Spleen (tissue), 11 donors: ENCODE measurements at regions not wholly inside any gene's neighbourhood (a gene's known extent, or its start where the extent isn't known, plus 50 kb on each side); places are given as distances from the start of the nearest gene placed in this dataset.

Experiments
- DNase-seq: peaks from one replicate; pipeline ENCODE4 v3.0.0-alpha.2; 2020
- H3K27ac ChIP-seq, 8 donors: fragments of 200-600 bp; sonication (generic) in 7 of 8; 1 replicate in 4 of 8; 2 replicates in 4 of 8; pipeline versions ENCODE4 v1.5.0 to v1.8.0; 2016 to 2021; ENCODE audit warnings: inconsistent platforms in 4 of 8, mild to moderate bottlenecking in 4 of 8, moderate library complexity in 1 of 8
- H3K27me3 ChIP-seq, 7 donors: fragments of 200-600 bp; sonication (generic) in 6 of 7; replicated peaks in 1 of 7; 1 replicate in 4 of 7; 2 replicates in 3 of 7; pipeline versions ENCODE4 v1.5.0 to v1.8.0; 2016 to 2021; ENCODE audit warnings: inconsistent platforms in 3 of 7, mild to moderate bottlenecking in 1 of 7
- H3K36me3 ChIP-seq, 6 donors: fragments of 200-600 bp; sonication (generic) in 5 of 6; 1 replicate in 4 of 6; 2 replicates in 2 of 6; pipeline versions ENCODE4 v1.5.0 to v1.8.0; 2016 to 2021; ENCODE audit warnings: inconsistent platforms in 2 of 6
- H3K4me1 ChIP-seq, 6 donors: fragments of 200-600 bp; sonication (generic) in 5 of 6; 1 replicate in 3 of 6; 2 replicates in 3 of 6; pipeline versions ENCODE4 v1.5.0 to v1.8.0; 2016 to 2021; ENCODE audit warnings: inconsistent platforms in 3 of 6
- H3K4me3 ChIP-seq, 8 donors: fragments of 200-600 bp; sonication (generic) in 7 of 8; 1 replicate in 4 of 8; 2 replicates in 4 of 8; pipeline versions ENCODE4 v1.5.0 to v1.8.0; 2016 to 2021; ENCODE audit warnings: inconsistent platforms in 4 of 8, mild to moderate bottlenecking in 4 of 8, moderate library complexity in 2 of 8
- H3K9me3 ChIP-seq, 8 donors: fragments of 200-600 bp; sonication (generic) in 7 of 8; 1 replicate in 4 of 8; 2 replicates in 4 of 8; pipeline versions ENCODE4 v1.5.0 to v1.8.0; 2016 to 2021; ENCODE audit warnings: inconsistent platforms in 4 of 8
- CTCF ChIP-seq, 11 experiments: fragments of 200-600 bp in 7 of 11; fragments of 450-650 bp in 4 of 11; sonication (generic) in 4 of 11; IDR thresholded peaks in 8 of 11; conservative IDR thresholded peaks in 3 of 11; 1 replicate in 7 of 11; 2 replicates in 4 of 11; pipeline versions ENCODE4 v1.4.0 to v1.8.0; 2016 to 2021; ENCODE audit warnings: antibody characterized with exemption in 11 of 11, inconsistent platforms in 4 of 11, mild to moderate bottlenecking in 1 of 11
- POLR2A ChIP-seq, 3 donors: fragments of 450-650 bp; IDR thresholded peaks; one replicate each; pipeline ENCODE4 v1.5.1; 2017; ENCODE audit warnings: antibody characterized with exemption in 3 of 3, mild to moderate bottlenecking in 1 of 3
- POLR2AphosphoS5 ChIP-seq, 3 donors: sonication (generic); formaldehyde crosslinking; IDR thresholded peaks; one replicate each; pipeline ENCODE4 v1.5.1; 2017; ENCODE audit warnings: antibody characterized with exemption in 3 of 3
- WGBS, 5 donors: extraction: QIAGEN DNeasy Blood & Tissue Kit in 3 of 5; methylation state at CpG; one replicate each; pipeline versions ENCODE4 v1.1.5 to v1.1.7; 2013 to 2018; 5-methylcytosine and 5-hydroxymethylcytosine counted together
- intact Hi-C: fragments of 100-400 bp; cut with DNase I; formaldehyde crosslinking; loops from one replicate; pipeline ENCODE4 v1.15.0; 2023; ENCODE audit warnings: low total_unique reads
- donor health status: healthy with polysubstance abuse.
- donor health status: DM: no; HTN: no; CAD: no; lungs with moderate emphysema.
- donor health status: DM: no; HTN: no; CAD: no.
- donor health status: Bipolar disorder and iron deficiency.
- donor health status: healthy.
- donor health status: DM: no; HTN: no; CAD: no.
- donor health status: DM: yes; HTN: yes; CAD: no.

GRCh38 chr14:83342590-83342989 lies 1808.9 kb upstream of the SEL1L start:
- no peak for DNase-seq
- H3K27ac ChIP-seq: no peak overlapping the region
- no peaks in the 10 kb centered on the region for H3K27me3 ChIP-seq
- H3K4me1 ChIP-seq: no peaks in the 10 kb centered on the region
- no peak overlapping the region for H3K4me3 ChIP-seq
- TF ChIP-seq POLR2A (IDR thresholded peaks at IDR 0.05) (no peak), POLR2AphosphoS5 (IDR thresholded peaks at IDR 0.05) (no peak), CTCF (IDR thresholded peaks at IDR 0.05 in 8 of 11, conservative IDR thresholded peaks at IDR 0.05 in 3 of 11) (no peak)
- no peaks in the 10 kb centered on the region for H3K36me3 ChIP-seq
- WGBS, 5 donors: 88 to 96% (median 90%) methylated on average over 9 of the region's 9 CpGs
- peaks cover 0 to 18% (median 7%) of the 10 kb centered on the region in 8 donors for H3K9me3 ChIP-seq
- intact Hi-C loops: no loop called here

GRCh38 chr14:83347874-83348273 lies 1814.2 kb upstream of the SEL1L start:
- H3K27ac ChIP-seq: no peak overlapping the region
- H3K27me3 ChIP-seq: no peaks in the 10 kb centered on the region
- DNase-seq: no peak
- 51 to 71% (median 58%) methylated on average over 1 of the region's 1 CpG for WGBS, 5 donors
- TF ChIP-seq POLR2A (IDR thresholded peaks at IDR 0.05): no peak
- no peak for TF ChIP-seq POLR2AphosphoS5 (IDR thresholded peaks at IDR 0.05)
- TF ChIP-seq CTCF (IDR thresholded peaks at IDR 0.05 in 8 of 11, conservative IDR thresholded peaks at IDR 0.05 in 3 of 11): no peak
- no peak overlapping the region for H3K4me3 ChIP-seq
- peaks cover 0 to 6% (median 0%) of the 10 kb centered on the region in 8 donors for H3K9me3 ChIP-seq
- no peaks in the 10 kb centered on the region for H3K36me3 ChIP-seq
- intact Hi-C loops: no loop called here
- no peaks in the 10 kb centered on the region for H3K4me1 ChIP-seq

- Histone ChIP-seq H3K27ac (no peak overlapping the region), H3K4me3 (no peak overlapping the region), H3K36me3 (no peaks in the 10 kb centered on the region), H3K27me3 (no peaks in the 10 kb centered on the region), H3K9me3 (peaks cover 0 to 10% (median 0%) of the 10 kb centered on the region in 8 donors), H3K4me1 (no peaks in the 10 kb centered on the region)
- DNase-seq: no peak
- 69 to 85% (median 80%) methylated on average over 2 of the region's 2 CpGs for WGBS, 5 donors
- intact Hi-C loops: no loop called here
- no peak for TF ChIP-seq POLR2A (IDR thresholded peaks at IDR 0.05)
- no peak for TF ChIP-seq POLR2AphosphoS5 (IDR thresholded peaks at IDR 0.05)
- TF ChIP-seq CTCF (IDR thresholded peaks at IDR 0.05 in 8 of 11, conservative IDR thresholded peaks at IDR 0.05 in 3 of 11): no peak
These were observed 1822.0 kb upstream of the SEL1L start for GRCh38 chr14:83355609-83356008.

GRCh38 chr14:83356080-83356479 lies 1822.4 kb upstream of the SEL1L start:
- peaks cover 0 to 10% (median 0%) of the 10 kb centered on the region in 8 donors for H3K9me3 ChIP-seq
- no peak for DNase-seq
- intact Hi-C loops: no loop called here
- H3K36me3 ChIP-seq: no peaks in the 10 kb centered on the region
- H3K4me3 ChIP-seq: no peak overlapping the region
- TF ChIP-seq POLR2A (IDR thresholded peaks at IDR 0.05) (no peak), CTCF (IDR thresholded peaks at IDR 0.05 in 8 of 11, conservative IDR thresholded peaks at IDR 0.05 in 3 of 11) (no peak), POLR2AphosphoS5 (IDR thresholded peaks at IDR 0.05) (no peak)
- H3K4me1 ChIP-seq: no peaks in the 10 kb centered on the region
- no peak overlapping the region for H3K27ac ChIP-seq
- no peaks in the 10 kb centered on the region for H3K27me3 ChIP-seq
- 87 to 91% (median 89%) methylated on average over 5 of the region's 5 CpGs for WGBS, 5 donors
